ENCODE measurements at regions not wholly inside any gene's neighbourhood (a gene's known extent, or its start where the extent isn't known, plus 50 kb on each side); places are given as distances from the start of the nearest gene placed in this dataset.

DNA sequence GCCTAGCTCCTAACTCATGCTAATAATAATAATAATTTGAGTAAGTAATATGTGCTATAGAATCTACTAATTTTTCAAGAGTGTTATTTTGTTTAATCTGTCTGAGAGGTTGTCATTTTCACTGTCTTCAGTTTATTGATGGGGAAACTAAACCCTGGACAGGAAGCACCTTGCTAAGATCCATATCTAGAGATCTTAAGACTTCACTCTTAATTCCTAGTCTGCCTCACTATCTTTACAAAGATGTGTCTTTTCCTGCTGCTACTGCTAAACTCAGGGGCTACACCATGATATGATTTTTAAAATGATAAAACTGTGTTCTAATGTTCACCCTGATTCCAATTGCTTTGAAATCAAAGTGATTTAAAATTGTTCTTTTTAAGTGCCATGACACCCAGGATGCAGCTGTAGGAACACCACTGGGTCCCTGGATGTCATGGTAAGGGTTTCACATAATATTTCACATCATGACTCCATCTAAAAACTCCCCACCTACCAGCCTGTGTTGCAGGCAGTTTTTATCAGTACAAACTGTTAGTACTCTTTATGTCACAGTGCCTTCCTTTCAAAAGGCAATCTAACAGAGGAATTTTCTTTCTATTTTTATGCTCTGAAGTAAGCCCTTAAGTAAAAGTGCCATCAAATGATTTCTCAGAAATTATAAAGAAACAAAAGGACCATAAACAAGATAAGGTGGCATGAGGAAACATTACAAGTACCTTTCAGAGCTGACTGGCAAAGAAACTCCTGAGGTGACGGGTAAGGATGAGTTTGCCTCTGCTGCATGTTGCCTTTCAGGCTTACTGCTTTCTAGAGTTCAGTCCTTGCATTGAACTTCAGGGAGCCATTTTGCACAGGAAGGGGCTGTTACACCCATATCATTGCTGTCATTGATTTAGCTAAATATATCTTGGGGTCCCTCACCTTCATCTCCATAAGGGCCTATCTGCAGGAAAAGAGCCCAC, 160.1 kb upstream of the SATB1 start:
- ChIA-PET CTCF (ENCODE audit: partially characterized antibody) (interaction anchor here (1.1 to 1.4 kb wide), 3 partner anchors 23 to 173 kb away, joined by 3 to 4 read pairs (median 3); no protein-coding TSS in a partner anchor), POLR2A (ENCODE audit: partially characterized antibody) (no interaction called here)
- no peak overlapping the region for H3K4me3 Mint-ChIP-seq

DNA sequence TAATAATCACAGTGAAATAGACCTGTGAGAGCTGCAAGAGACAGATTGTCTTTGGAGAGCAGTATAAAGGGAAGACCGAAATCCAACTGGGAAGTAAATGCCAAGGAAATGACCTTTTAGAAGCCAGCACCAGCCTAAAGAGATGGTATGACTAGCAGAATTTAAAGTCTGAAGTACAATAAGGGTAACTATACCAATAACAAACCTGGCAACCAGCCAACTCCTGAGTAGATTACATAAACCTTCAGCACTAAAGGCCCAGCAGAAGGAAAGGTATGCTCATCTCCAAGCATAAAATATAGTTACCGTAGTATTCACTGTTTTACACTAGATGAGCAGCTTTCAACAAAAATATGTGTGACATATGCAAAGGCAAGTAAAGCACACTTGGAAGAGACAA, 155.1 kb upstream of the SATB1 start:
- no peaks in the 10 kb centered on the region for H3K9me3 ChIP-seq (ENCODE audit: control insufficient read depth in 1 of 2, low read length in 2 of 2)
- intact Hi-C loops (cut with micrococcal nuclease): no loop called here
- peaks cover 0 to 7% (median 1%) of the 10 kb centered on the region in 4 donors for H3K4me1 Mint-ChIP-seq
- no peak overlapping the region for H3K4me3 ChIP-seq (ENCODE audit: low read length in 2 of 2)
- no peaks in the 10 kb centered on the region for H3K4me1 ChIP-seq (ENCODE audit: insufficient read depth, low read length)
- no peaks in the 10 kb centered on the region for H3K36me3 ChIP-seq (ENCODE audit: insufficient read depth, low read length)
- H3K27me3 ChIP-seq (ENCODE audit: insufficient read depth, low read length): no peaks in the 10 kb centered on the region
- ChIA-PET POLR2A (ENCODE audit: partially characterized antibody) (no interaction called here), CTCF (ENCODE audit: partially characterized antibody) (interaction anchor here (1.3 kb wide), 1 partner anchor 20 kb away, joined by 4 read pairs; no protein-coding TSS in a partner anchor)
- H3K36me3 Mint-ChIP-seq: peaks cover 0 to 8% of the 10 kb centered on the region in 2 donors
- DNase-seq: no peak
- H3K27ac ChIP-seq (ENCODE audit: low read depth, low read length): no peak overlapping the region
- H3K27me3 Mint-ChIP-seq: no peaks in the 10 kb centered on the region
- no peak overlapping the region for H3K4me3 Mint-ChIP-seq
- H3K9me3 Mint-ChIP-seq: peaks cover 0 to 9% (median 6%) of the 10 kb centered on the region in 8 donors
- no peak overlapping the region for H3K27ac Mint-ChIP-seq

More for the DNA sequence above, 160.1 kb upstream of the SATB1 start:
- Mint-ChIP-seq H3K27ac (no peak overlapping the region), H3K4me1 (peaks cover 0 to 9% (median 2%) of the 10 kb centered on the region in 4 donors), H3K36me3 (peaks cover 1 to 8% of the 10 kb centered on the region in 2 donors), H3K9me3 (peaks cover 0 to 9% (median 5%) of the 10 kb centered on the region in 8 donors), H3K27me3 (no peaks in the 10 kb centered on the region)
- H3K27me3 ChIP-seq (ENCODE audit: insufficient read depth, low read length): no peaks in the 10 kb centered on the region
- no peak overlapping the region for H3K27ac ChIP-seq (ENCODE audit: low read depth, low read length)
- H3K9me3 ChIP-seq (ENCODE audit: control insufficient read depth in 1 of 2, low read length in 2 of 2): no peaks in the 10 kb centered on the region
- no peaks in the 10 kb centered on the region for H3K4me1 ChIP-seq (ENCODE audit: insufficient read depth, low read length)
- H3K4me3 ChIP-seq (ENCODE audit: low read length in 2 of 2): no peak overlapping the region
- no peaks in the 10 kb centered on the region for H3K36me3 ChIP-seq (ENCODE audit: insufficient read depth, low read length)
- no peak for DNase-seq
- intact Hi-C loops (cut with micrococcal nuclease): no loop called here

DNA sequence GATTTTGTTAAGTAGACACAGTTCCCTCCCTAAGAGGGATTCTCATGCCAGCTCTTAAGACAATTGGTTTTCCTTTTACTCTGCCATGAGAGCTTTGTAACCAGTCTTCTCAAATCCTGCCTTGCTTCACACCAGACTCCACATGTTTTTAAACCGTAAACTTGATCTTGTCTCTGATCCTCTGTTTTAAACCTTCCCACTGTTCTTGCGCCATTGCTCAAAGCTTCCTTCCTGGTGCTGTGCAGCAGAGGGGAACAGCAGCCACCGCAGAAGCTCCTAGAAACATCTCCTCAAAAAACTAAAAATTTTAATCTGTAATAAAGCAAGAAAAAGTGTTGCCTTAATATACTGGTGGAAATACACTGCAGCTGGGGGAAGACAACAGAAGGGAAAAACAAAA, 154.5 kb upstream of the SATB1 start:
- intact Hi-C loops (cut with micrococcal nuclease): no loop called here
- CTCF ChIA-PET (ENCODE audit: partially characterized antibody): interaction anchor here (1.3 kb wide), 1 partner anchor 20 kb away, joined by 4 read pairs; no protein-coding TSS in a partner anchor

DNA sequence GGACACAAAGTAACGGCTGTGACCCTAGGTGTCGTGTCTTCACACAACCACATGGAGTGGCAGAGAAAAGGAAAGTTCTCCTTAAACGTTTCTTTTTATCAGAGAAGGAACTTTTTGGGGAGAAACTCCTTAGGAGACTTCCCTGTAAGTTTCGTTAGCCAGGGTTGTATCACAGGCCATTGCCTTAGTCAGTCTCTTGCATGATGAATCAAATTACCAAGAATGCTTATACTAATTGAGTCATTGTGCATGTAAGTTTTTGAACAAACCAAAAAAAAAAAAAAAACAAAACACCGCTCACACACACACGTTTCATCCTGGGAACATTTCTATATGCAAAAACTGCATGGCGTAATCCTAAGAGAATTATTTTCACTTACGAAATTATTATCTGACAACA, 150.4 kb upstream of the SATB1 start:
- H3K36me3 Mint-ChIP-seq: peaks cover 0 to 3% of the 10 kb centered on the region in 2 donors
- ChIA-PET CTCF (ENCODE audit: partially characterized antibody) (interaction anchor here (1.0 kb wide), 1 partner anchor 183 kb away, joined by 3 read pairs; no protein-coding TSS in a partner anchor), POLR2A (ENCODE audit: partially characterized antibody) (interaction anchor here (0.6 kb wide), 1 partner anchor 1600 kb away, joined by 3 read pairs; no protein-coding TSS in a partner anchor)
- Histone ChIP-seq H3K9me3 (ENCODE audit: control insufficient read depth in 1 of 2, low read length in 2 of 2) (no peaks in the 10 kb centered on the region), H3K27ac (ENCODE audit: low read depth, low read length) (no peak overlapping the region), H3K27me3 (ENCODE audit: insufficient read depth, low read length) (no peaks in the 10 kb centered on the region), H3K36me3 (ENCODE audit: insufficient read depth, low read length) (no peaks in the 10 kb centered on the region), H3K4me3 (ENCODE audit: low read length in 2 of 2) (no peak overlapping the region), H3K4me1 (ENCODE audit: insufficient read depth, low read length) (no peaks in the 10 kb centered on the region)
- no peak for DNase-seq
- no peak overlapping the region for H3K27ac Mint-ChIP-seq
- no peaks in the 10 kb centered on the region for H3K27me3 Mint-ChIP-seq
- intact Hi-C loops (cut with micrococcal nuclease): no loop called here
- no peak overlapping the region for H3K4me3 Mint-ChIP-seq
- peaks cover 0 to 2% (median 0%) of the 10 kb centered on the region in 8 donors for H3K9me3 Mint-ChIP-seq
- peaks cover 0 to 3% (median 0%) of the 10 kb centered on the region in 4 donors for H3K4me1 Mint-ChIP-seq

More for the DNA sequence above, 154.5 kb upstream of the SATB1 start:
- Histone ChIP-seq H3K27ac (ENCODE audit: low read depth, low read length) (no peak overlapping the region), H3K4me1 (ENCODE audit: insufficient read depth, low read length) (no peaks in the 10 kb centered on the region), H3K9me3 (ENCODE audit: control insufficient read depth in 1 of 2, low read length in 2 of 2) (no peaks in the 10 kb centered on the region), H3K27me3 (ENCODE audit: insufficient read depth, low read length) (no peaks in the 10 kb centered on the region), H3K36me3 (ENCODE audit: insufficient read depth, low read length) (no peaks in the 10 kb centered on the region), H3K4me3 (ENCODE audit: low read length in 2 of 2) (no peak overlapping the region)
- Mint-ChIP-seq H3K9me3 (peaks cover 0 to 9% (median 6%) of the 10 kb centered on the region in 8 donors), H3K27me3 (no peaks in the 10 kb centered on the region), H3K27ac (peak overlapping the region in 2 of 7 donors; percentile 65 to 77), H3K36me3 (peaks cover 0 to 8% of the 10 kb centered on the region in 2 donors), H3K4me3 (no peak overlapping the region), H3K4me1 (peaks cover 0 to 3% (median 0%) of the 10 kb centered on the region in 4 donors)
- no peak for DNase-seq
- POLR2A ChIA-PET (ENCODE audit: partially characterized antibody): no interaction called here

DNA sequence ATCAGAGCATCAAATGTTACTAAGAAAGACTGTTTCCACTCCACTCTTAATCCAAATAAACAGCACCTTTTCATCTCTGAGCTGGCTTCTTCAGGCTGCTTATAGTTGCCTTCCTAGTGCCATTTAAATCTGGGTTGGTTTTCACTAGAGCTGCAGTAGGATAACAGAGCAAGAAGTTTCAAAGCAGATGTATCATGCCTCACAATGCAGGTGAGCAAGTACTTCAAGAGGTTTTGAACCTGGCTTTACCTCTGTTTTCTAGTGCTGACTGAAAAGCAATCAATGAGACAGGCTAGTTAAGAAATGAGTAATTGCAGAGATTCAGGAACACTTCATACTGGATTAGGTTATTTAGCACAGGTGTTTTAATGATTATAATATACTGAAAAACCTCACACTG, 147.7 kb upstream of the SATB1 start:
- Mint-ChIP-seq H3K9me3 (peaks cover 0 to 2% (median 0%) of the 10 kb centered on the region in 8 donors), H3K27ac (no peak overlapping the region), H3K27me3 (no peaks in the 10 kb centered on the region), H3K36me3 (no peaks in the 10 kb centered on the region), H3K4me3 (no peak overlapping the region), H3K4me1 (no peaks in the 10 kb centered on the region)
- no peaks in the 10 kb centered on the region for H3K4me1 ChIP-seq (ENCODE audit: insufficient read depth, low read length)
- H3K9me3 ChIP-seq (ENCODE audit: control insufficient read depth in 1 of 2, low read length in 2 of 2): no peaks in the 10 kb centered on the region
- ChIA-PET POLR2A (ENCODE audit: partially characterized antibody) (no interaction called here), CTCF (ENCODE audit: partially characterized antibody) (interaction anchor here (1.4 to 7.4 kb wide), 2 partner anchors 13 to 186 kb away, joined by 4 to 52 read pairs; no protein-coding TSS in a partner anchor)
- H3K27ac ChIP-seq (ENCODE audit: low read depth, low read length): no peak overlapping the region
- DNase-seq: no peak
- no peak overlapping the region for H3K4me3 ChIP-seq (ENCODE audit: low read length in 2 of 2)
- H3K27me3 ChIP-seq (ENCODE audit: insufficient read depth, low read length): no peaks in the 10 kb centered on the region
- H3K36me3 ChIP-seq (ENCODE audit: insufficient read depth, low read length): no peaks in the 10 kb centered on the region
- intact Hi-C loops (cut with micrococcal nuclease): no loop called here

DNA sequence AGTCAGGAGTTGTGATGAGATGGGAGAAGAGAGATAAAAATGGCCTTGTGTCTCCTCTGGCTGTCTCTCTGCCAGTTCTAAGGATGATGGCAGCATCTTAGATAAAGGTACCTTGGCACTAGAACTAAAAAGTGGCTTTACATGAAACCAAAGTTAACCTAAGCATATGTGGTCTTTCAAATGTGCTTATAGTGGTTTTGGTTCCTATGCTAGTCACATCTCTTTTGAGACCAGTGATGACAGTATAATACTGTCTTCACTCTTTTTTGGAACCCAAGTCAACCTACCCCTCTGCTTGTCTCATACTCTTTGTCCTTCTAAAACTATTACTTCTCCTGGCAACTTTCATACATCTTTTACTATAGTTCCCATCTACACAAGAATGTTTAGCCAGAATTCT, 142.2 kb upstream of the SATB1 start:
- H3K27me3 Mint-ChIP-seq: no peaks in the 10 kb centered on the region
- Histone ChIP-seq H3K27ac (ENCODE audit: low read depth, low read length) (no peak overlapping the region), H3K9me3 (ENCODE audit: control insufficient read depth in 1 of 2, low read length in 2 of 2) (no peaks in the 10 kb centered on the region), H3K27me3 (ENCODE audit: insufficient read depth, low read length) (no peaks in the 10 kb centered on the region), H3K4me1 (ENCODE audit: insufficient read depth, low read length) (peaks cover 9% of the 10 kb centered on the region), H3K4me3 (ENCODE audit: low read length in 2 of 2) (no peak overlapping the region), H3K36me3 (ENCODE audit: insufficient read depth, low read length) (no peaks in the 10 kb centered on the region)
- peaks cover 5 to 16% (median 10%) of the 10 kb centered on the region in 4 donors for H3K4me1 Mint-ChIP-seq
- peaks cover 0 to 3% (median 0%) of the 10 kb centered on the region in 8 donors for H3K9me3 Mint-ChIP-seq
- intact Hi-C loops (cut with micrococcal nuclease): loop anchor here (10.0 kb wide), 1 partner anchor 88 kb away; no protein-coding TSS in a partner anchor
- H3K4me3 Mint-ChIP-seq: no peak overlapping the region
- H3K27ac Mint-ChIP-seq: no peak overlapping the region
- H3K36me3 Mint-ChIP-seq: no peaks in the 10 kb centered on the region
- POLR2A ChIA-PET (ENCODE audit: partially characterized antibody): no interaction called here
- CTCF ChIA-PET (ENCODE audit: partially characterized antibody): no interaction called here
- DNase-seq: no peak
